ENCODE measurements at regions not wholly inside any gene's neighbourhood (a gene's known extent, or its start where the extent isn't known, plus 50 kb on each side); places are given as distances from the start of the nearest gene placed in this dataset.

DNA sequence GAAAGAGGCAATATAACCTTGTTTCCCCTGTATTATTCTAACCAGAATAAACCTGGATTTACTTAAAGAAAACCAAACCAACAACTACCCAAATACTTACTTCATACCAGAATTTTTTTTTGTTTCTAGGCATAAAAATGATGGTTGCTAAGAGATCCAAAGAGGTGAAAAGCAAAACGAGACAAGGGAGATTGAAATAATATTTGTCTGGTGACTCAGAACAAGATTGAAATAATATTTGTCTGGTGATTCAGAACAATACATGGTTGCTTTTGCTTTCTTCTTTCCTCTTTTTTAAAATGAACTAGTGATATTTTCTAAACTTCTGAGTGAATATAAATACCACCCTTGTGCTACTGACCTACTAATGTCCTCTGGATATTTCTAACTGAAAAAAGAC, 592.9 kb downstream of the KCTD12 start:
- TF ChIP-seq, protein P1, sequence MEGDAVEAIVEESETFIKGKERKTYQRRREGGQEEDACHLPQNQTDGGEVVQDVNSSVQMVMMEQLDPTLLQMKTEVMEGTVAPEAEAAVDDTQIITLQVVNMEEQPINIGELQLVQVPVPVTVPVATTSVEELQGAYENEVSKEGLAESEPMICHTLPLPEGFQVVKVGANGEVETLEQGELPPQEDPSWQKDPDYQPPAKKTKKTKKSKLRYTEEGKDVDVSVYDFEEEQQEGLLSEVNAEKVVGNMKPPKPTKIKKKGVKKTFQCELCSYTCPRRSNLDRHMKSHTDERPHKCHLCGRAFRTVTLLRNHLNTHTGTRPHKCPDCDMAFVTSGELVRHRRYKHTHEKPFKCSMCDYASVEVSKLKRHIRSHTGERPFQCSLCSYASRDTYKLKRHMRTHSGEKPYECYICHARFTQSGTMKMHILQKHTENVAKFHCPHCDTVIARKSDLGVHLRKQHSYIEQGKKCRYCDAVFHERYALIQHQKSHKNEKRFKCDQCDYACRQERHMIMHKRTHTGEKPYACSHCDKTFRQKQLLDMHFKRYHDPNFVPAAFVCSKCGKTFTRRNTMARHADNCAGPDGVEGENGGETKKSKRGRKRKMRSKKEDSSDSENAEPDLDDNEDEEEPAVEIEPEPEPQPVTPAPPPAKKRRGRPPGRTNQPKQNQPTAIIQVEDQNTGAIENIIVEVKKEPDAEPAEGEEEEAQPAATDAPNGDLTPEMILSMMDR (IDR thresholded peaks at IDR 0.05; ENCODE audit: insufficient read depth, low read depth, low read length): no peak
- no peak for TF ChIP-seq EZH2 (IDR thresholded peaks at IDR 0.05; ENCODE audit: insufficient read depth, low read length)
